ENCODE measurements at regions not wholly inside any gene's neighbourhood (a gene's known extent, or its start where the extent isn't known, plus 50 kb on each side); places are given as distances from the start of the nearest gene placed in this dataset.

- H3K4me1 ChIP-seq (ENCODE audit: control insufficient read depth in 3 of 3, insufficient read depth in 3 of 3, low read length in 3 of 3), result no peaks in the 10 kb centered on the region
- no peaks in the 10 kb centered on the region for H3K27me3 ChIP-seq (ENCODE audit: control insufficient read depth in 3 of 3, insufficient read depth in 3 of 3, low read length in 3 of 3)
- no peak overlapping the region for H3K27ac ChIP-seq (ENCODE audit: low read depth, low read length)
- H3K4me3 ChIP-seq (ENCODE audit: low read length in 3 of 3), result no peak overlapping the region
- H3K9me3 ChIP-seq (ENCODE audit: control insufficient read depth in 3 of 3, low read length in 3 of 3), result no peaks in the 10 kb centered on the region
- H3K9ac ChIP-seq (ENCODE audit: low read depth in 1 of 3, low read length in 3 of 3), result no peak overlapping the region
- no peaks in the 10 kb centered on the region for H3K36me3 ChIP-seq (ENCODE audit: control insufficient read depth in 3 of 3, insufficient read depth in 3 of 3, low read length in 3 of 3)
Measured at GRCh38 chr3:65303431-65303830, 615.6 kb upstream of the ADAMTS9 start.

- Histone ChIP-seq H3K9me3 (ENCODE audit: control insufficient read depth in 3 of 3, low read length in 3 of 3) (no peaks in the 10 kb centered on the region), H3K4me1 (ENCODE audit: control insufficient read depth in 3 of 3, insufficient read depth in 3 of 3, low read length in 3 of 3) (no peaks in the 10 kb centered on the region), H3K27me3 (ENCODE audit: control insufficient read depth in 3 of 3, insufficient read depth in 3 of 3, low read length in 3 of 3) (no peaks in the 10 kb centered on the region), H3K4me3 (ENCODE audit: low read length in 3 of 3) (no peak overlapping the region), H3K9ac (ENCODE audit: low read depth in 1 of 3, low read length in 3 of 3) (no peak overlapping the region), H3K27ac (ENCODE audit: low read depth, low read length) (no peak overlapping the region), H3K36me3 (ENCODE audit: control insufficient read depth in 3 of 3, insufficient read depth in 3 of 3, low read length in 3 of 3) (no peaks in the 10 kb centered on the region)
Measured at GRCh38 chr3:65291448-65292125, 603.8 kb upstream of the ADAMTS9 start.

GRCh38 chr3:65288776-65289175 is 601.0 kb upstream of the ADAMTS9 start:
- Histone ChIP-seq H3K9ac (ENCODE audit: low read depth in 1 of 3, low read length in 3 of 3) (no peak overlapping the region), H3K27me3 (ENCODE audit: control insufficient read depth in 3 of 3, insufficient read depth in 3 of 3, low read length in 3 of 3) (no peaks in the 10 kb centered on the region), H3K4me1 (ENCODE audit: control insufficient read depth in 3 of 3, insufficient read depth in 3 of 3, low read length in 3 of 3) (no peaks in the 10 kb centered on the region), H3K27ac (ENCODE audit: low read depth, low read length) (no peak overlapping the region), H3K36me3 (ENCODE audit: control insufficient read depth in 3 of 3, insufficient read depth in 3 of 3, low read length in 3 of 3) (no peaks in the 10 kb centered on the region), H3K9me3 (ENCODE audit: control insufficient read depth in 3 of 3, low read length in 3 of 3) (no peaks in the 10 kb centered on the region), H3K4me3 (ENCODE audit: low read length in 3 of 3) (no peak overlapping the region)

- no peaks in the 10 kb centered on the region for H3K4me1 ChIP-seq (ENCODE audit: control insufficient read depth in 3 of 3, insufficient read depth in 3 of 3, low read length in 3 of 3)
- H3K27me3 ChIP-seq (ENCODE audit: control insufficient read depth in 3 of 3, insufficient read depth in 3 of 3, low read length in 3 of 3), result no peaks in the 10 kb centered on the region
- no peak overlapping the region for H3K27ac ChIP-seq (ENCODE audit: low read depth, low read length)
- H3K4me3 ChIP-seq (ENCODE audit: low read length in 3 of 3), result no peak overlapping the region
- no peak overlapping the region for H3K9ac ChIP-seq (ENCODE audit: low read depth in 1 of 3, low read length in 3 of 3)
- no peaks in the 10 kb centered on the region for H3K36me3 ChIP-seq (ENCODE audit: control insufficient read depth in 3 of 3, insufficient read depth in 3 of 3, low read length in 3 of 3)
- no peaks in the 10 kb centered on the region for H3K9me3 ChIP-seq (ENCODE audit: control insufficient read depth in 3 of 3, low read length in 3 of 3)
Measured at GRCh38 chr3:65285956-65286355, 598.2 kb upstream of the ADAMTS9 start.

- Histone ChIP-seq H3K36me3 (ENCODE audit: control insufficient read depth in 3 of 3, insufficient read depth in 3 of 3, low read length in 3 of 3) (no peaks in the 10 kb centered on the region), H3K4me3 (ENCODE audit: low read length in 3 of 3) (no peak overlapping the region), H3K27ac (ENCODE audit: low read depth, low read length) (no peak overlapping the region), H3K9me3 (ENCODE audit: control insufficient read depth in 3 of 3, low read length in 3 of 3) (no peaks in the 10 kb centered on the region), H3K4me1 (ENCODE audit: control insufficient read depth in 3 of 3, insufficient read depth in 3 of 3, low read length in 3 of 3) (no peaks in the 10 kb centered on the region), H3K27me3 (ENCODE audit: control insufficient read depth in 3 of 3, insufficient read depth in 3 of 3, low read length in 3 of 3) (no peaks in the 10 kb centered on the region), H3K9ac (ENCODE audit: low read depth in 1 of 3, low read length in 3 of 3) (no peak overlapping the region)
Measured at GRCh38 chr3:65284961-65285360, 597.2 kb upstream of the ADAMTS9 start.

- Histone ChIP-seq H3K9me3 (ENCODE audit: control insufficient read depth in 3 of 3, low read length in 3 of 3) (no peaks in the 10 kb centered on the region), H3K4me3 (ENCODE audit: low read length in 3 of 3) (no peak overlapping the region)
Measured at GRCh38 chr3:65284546-65284945, 596.7 kb upstream of the ADAMTS9 start.

GRCh38 chr3:65279225-65279782 is 591.5 kb upstream of the ADAMTS9 start:
- H3K27ac ChIP-seq (ENCODE audit: low read depth, low read length), result no peak overlapping the region
- no peaks in the 10 kb centered on the region for H3K9me3 ChIP-seq (ENCODE audit: control insufficient read depth in 3 of 3, low read length in 3 of 3)
- no peak overlapping the region for H3K9ac ChIP-seq (ENCODE audit: low read depth in 1 of 3, low read length in 3 of 3)
- no peaks in the 10 kb centered on the region for H3K36me3 ChIP-seq (ENCODE audit: control insufficient read depth in 3 of 3, insufficient read depth in 3 of 3, low read length in 3 of 3)
- H3K4me3 ChIP-seq (ENCODE audit: low read length in 3 of 3), result no peak overlapping the region
- H3K4me1 ChIP-seq (ENCODE audit: control insufficient read depth in 3 of 3, insufficient read depth in 3 of 3, low read length in 3 of 3), result no peaks in the 10 kb centered on the region
- no peaks in the 10 kb centered on the region for H3K27me3 ChIP-seq (ENCODE audit: control insufficient read depth in 3 of 3, insufficient read depth in 3 of 3, low read length in 3 of 3)

More at GRCh38 chr3:65284546-65284945, 596.7 kb upstream of the ADAMTS9 start:
- H3K27ac ChIP-seq (ENCODE audit: low read depth, low read length), result no peak overlapping the region
- H3K4me1 ChIP-seq (ENCODE audit: control insufficient read depth in 3 of 3, insufficient read depth in 3 of 3, low read length in 3 of 3), result no peaks in the 10 kb centered on the region
- no peaks in the 10 kb centered on the region for H3K27me3 ChIP-seq (ENCODE audit: control insufficient read depth in 3 of 3, insufficient read depth in 3 of 3, low read length in 3 of 3)
- no peaks in the 10 kb centered on the region for H3K36me3 ChIP-seq (ENCODE audit: control insufficient read depth in 3 of 3, insufficient read depth in 3 of 3, low read length in 3 of 3)
- no peak overlapping the region for H3K9ac ChIP-seq (ENCODE audit: low read depth in 1 of 3, low read length in 3 of 3)

GRCh38 chr3:65277798-65278197 is 590.0 kb upstream of the ADAMTS9 start:
- Histone ChIP-seq H3K36me3 (ENCODE audit: control insufficient read depth in 3 of 3, insufficient read depth in 3 of 3, low read length in 3 of 3) (no peaks in the 10 kb centered on the region), H3K4me3 (ENCODE audit: low read length in 3 of 3) (no peak overlapping the region), H3K4me1 (ENCODE audit: control insufficient read depth in 3 of 3, insufficient read depth in 3 of 3, low read length in 3 of 3) (no peaks in the 10 kb centered on the region), H3K27ac (ENCODE audit: low read depth, low read length) (no peak overlapping the region), H3K27me3 (ENCODE audit: control insufficient read depth in 3 of 3, insufficient read depth in 3 of 3, low read length in 3 of 3) (no peaks in the 10 kb centered on the region), H3K9me3 (ENCODE audit: control insufficient read depth in 3 of 3, low read length in 3 of 3) (no peaks in the 10 kb centered on the region), H3K9ac (ENCODE audit: low read depth in 1 of 3, low read length in 3 of 3) (no peak overlapping the region)

- Histone ChIP-seq H3K9ac (ENCODE audit: low read depth in 1 of 3, low read length in 3 of 3) (no peak overlapping the region), H3K27ac (ENCODE audit: low read depth, low read length) (no peak overlapping the region), H3K27me3 (ENCODE audit: control insufficient read depth in 3 of 3, insufficient read depth in 3 of 3, low read length in 3 of 3) (no peaks in the 10 kb centered on the region), H3K9me3 (ENCODE audit: control insufficient read depth in 3 of 3, low read length in 3 of 3) (no peaks in the 10 kb centered on the region), H3K36me3 (ENCODE audit: control insufficient read depth in 3 of 3, insufficient read depth in 3 of 3, low read length in 3 of 3) (no peaks in the 10 kb centered on the region), H3K4me1 (ENCODE audit: control insufficient read depth in 3 of 3, insufficient read depth in 3 of 3, low read length in 3 of 3) (no peaks in the 10 kb centered on the region), H3K4me3 (ENCODE audit: low read length in 3 of 3) (no peak overlapping the region)
Measured at GRCh38 chr3:65276551-65276950, 588.8 kb upstream of the ADAMTS9 start.

- no peaks in the 10 kb centered on the region for H3K27me3 ChIP-seq (ENCODE audit: control insufficient read depth in 3 of 3, insufficient read depth in 3 of 3, low read length in 3 of 3)
Measured at GRCh38 chr3:65268426-65268825, 580.6 kb upstream of the ADAMTS9 start.

More at GRCh38 chr3:65268426-65268825, 580.6 kb upstream of the ADAMTS9 start:
- Histone ChIP-seq H3K9ac (ENCODE audit: low read depth in 1 of 3, low read length in 3 of 3) (no peak overlapping the region), H3K4me3 (ENCODE audit: low read length in 3 of 3) (no peak overlapping the region), H3K9me3 (ENCODE audit: control insufficient read depth in 3 of 3, low read length in 3 of 3) (no peaks in the 10 kb centered on the region), H3K4me1 (ENCODE audit: control insufficient read depth in 3 of 3, insufficient read depth in 3 of 3, low read length in 3 of 3) (no peaks in the 10 kb centered on the region), H3K27ac (ENCODE audit: low read depth, low read length) (no peak overlapping the region), H3K36me3 (ENCODE audit: control insufficient read depth in 3 of 3, insufficient read depth in 3 of 3, low read length in 3 of 3) (no peaks in the 10 kb centered on the region)
